ENCODE measurements at regions not wholly inside any gene's neighbourhood (a gene's known extent, or its start where the extent isn't known, plus 50 kb on each side); places are given as distances from the start of the nearest gene placed in this dataset.
A peak's percentile ranks its signal among the peaks of the same experiment; 100 is the strongest.

GRCh38 chr6:156250593-156250992 lies 526.6 kb upstream of the ARID1B start:
- no peak overlapping the region for H3K14ac ChIP-seq (ENCODE audit: low read length in 2 of 2)
- H3K4me1 ChIP-seq (ENCODE audit: control insufficient read depth, insufficient read depth, low read depth, low read length): no peaks in the 10 kb centered on the region
- H3K27ac ChIP-seq (ENCODE audit: low read length, poor library complexity, severe bottlenecking): no peak overlapping the region
- H3K23ac ChIP-seq (ENCODE audit: low read length in 2 of 2): no peak overlapping the region
- no peak overlapping the region for H2AK5ac ChIP-seq (ENCODE audit: low read length, severe bottlenecking)
- no peak overlapping the region for H2AFZ ChIP-seq (ENCODE audit: low read depth, low read length)
- no peak overlapping the region for H3K18ac ChIP-seq (ENCODE audit: low read depth in 1 of 2, low read length in 2 of 2)
- no peak overlapping the region for H3K4me2 ChIP-seq (ENCODE audit: low read length, poor library complexity, severe bottlenecking)
- H3K9ac ChIP-seq (ENCODE audit: low read length): no peak overlapping the region
- WGBS: 87% methylated on average over 5 of the region's 5 CpGs
- no peak overlapping the region for H2BK120ac ChIP-seq (ENCODE audit: low read depth, low read length)
- H2BK5ac ChIP-seq (ENCODE audit: low read depth, low read length, poor library complexity, severe bottlenecking): no peak overlapping the region
- H2BK12ac ChIP-seq (ENCODE audit: low read length in 2 of 2): no peak overlapping the region
- H3K36me3 ChIP-seq (ENCODE audit: control insufficient read depth in 1 of 2, insufficient read depth in 2 of 2, low read depth in 1 of 2, low read length in 2 of 2): no peaks in the 10 kb centered on the region
- H4K91ac ChIP-seq (ENCODE audit: low read length): no peak overlapping the region
- no peak overlapping the region for H4K8ac ChIP-seq (ENCODE audit: low read length)
- H3K4me3 ChIP-seq (ENCODE audit: insufficient read depth in 1 of 2, low read depth in 1 of 2, low read length in 2 of 2): peak overlapping the region in 1 of 2 experiments; percentile 24
- DNase-seq: no peak
- no peaks in the 10 kb centered on the region for H3K79me1 ChIP-seq (replicated peaks; ENCODE audit: low read length, poor library complexity, severe bottlenecking)
- H3K27me3 ChIP-seq (ENCODE audit: control insufficient read depth in 1 of 2, insufficient read depth in 1 of 2, low read length in 2 of 2): no peaks in the 10 kb centered on the region
- H3K4ac ChIP-seq (ENCODE audit: low read depth in 1 of 2, low read length in 2 of 2): no peak overlapping the region
- H3K9me3 ChIP-seq (ENCODE audit: control insufficient read depth, low read length): peaks cover 10% of the 10 kb centered on the region
- H2BK15ac ChIP-seq (ENCODE audit: low read depth, poor library complexity, severe bottlenecking): no peak overlapping the region

GRCh38 chr6:156242206-156242605 lies 535.0 kb upstream of the ARID1B start:
- Histone ChIP-seq H3K27ac (ENCODE audit: low read length, poor library complexity, severe bottlenecking) (no peak overlapping the region), H3K79me1 (replicated peaks; ENCODE audit: low read length, poor library complexity, severe bottlenecking) (no peaks in the 10 kb centered on the region), H2BK120ac (ENCODE audit: low read depth, low read length) (no peak overlapping the region), H2BK5ac (ENCODE audit: low read depth, low read length, poor library complexity, severe bottlenecking) (no peak overlapping the region), H3K4me2 (ENCODE audit: low read length, poor library complexity, severe bottlenecking) (no peak overlapping the region), H3K4me1 (ENCODE audit: control insufficient read depth, insufficient read depth, low read depth, low read length) (no peaks in the 10 kb centered on the region), H4K8ac (ENCODE audit: low read length) (no peak overlapping the region), H3K9ac (ENCODE audit: low read length) (no peak overlapping the region), H2AK5ac (ENCODE audit: low read length, severe bottlenecking) (no peak overlapping the region), H3K23ac (ENCODE audit: low read length in 2 of 2) (no peak overlapping the region), H3K27me3 (ENCODE audit: control insufficient read depth in 1 of 2, insufficient read depth in 1 of 2, low read length in 2 of 2) (no peaks in the 10 kb centered on the region), H2BK15ac (ENCODE audit: low read depth, poor library complexity, severe bottlenecking) (no peak overlapping the region), H3K4ac (ENCODE audit: low read depth in 1 of 2, low read length in 2 of 2) (no peak overlapping the region), H2BK12ac (ENCODE audit: low read length in 2 of 2) (no peak overlapping the region), H2AFZ (ENCODE audit: low read depth, low read length) (no peak overlapping the region), H3K18ac (ENCODE audit: low read depth in 1 of 2, low read length in 2 of 2) (no peak overlapping the region), H4K91ac (ENCODE audit: low read length) (no peak overlapping the region), H3K36me3 (ENCODE audit: control insufficient read depth in 1 of 2, insufficient read depth in 2 of 2, low read depth in 1 of 2, low read length in 2 of 2) (no peaks in the 10 kb centered on the region), H3K9me3 (ENCODE audit: control insufficient read depth, low read length) (peaks cover 4% of the 10 kb centered on the region), H3K4me3 (ENCODE audit: insufficient read depth in 1 of 2, low read depth in 1 of 2, low read length in 2 of 2) (no peak overlapping the region), H3K14ac (ENCODE audit: low read length in 2 of 2) (no peak overlapping the region)
- no peak for DNase-seq
- 92% methylated on average over 3 of the region's 3 CpGs for WGBS

GRCh38 chr6:156231026-156231765 lies 546.0 kb upstream of the ARID1B start:
- Histone ChIP-seq H3K4me2 (ENCODE audit: low read length, poor library complexity, severe bottlenecking) (no peak overlapping the region), H3K14ac (ENCODE audit: low read length in 2 of 2) (no peak overlapping the region), H2AK5ac (ENCODE audit: low read length, severe bottlenecking) (no peak overlapping the region), H3K36me3 (ENCODE audit: control insufficient read depth in 1 of 2, insufficient read depth in 2 of 2, low read depth in 1 of 2, low read length in 2 of 2) (no peaks in the 10 kb centered on the region), H4K8ac (ENCODE audit: low read length) (no peak overlapping the region), H4K91ac (ENCODE audit: low read length) (no peak overlapping the region), H3K4ac (ENCODE audit: low read depth in 1 of 2, low read length in 2 of 2) (no peak overlapping the region), H3K27ac (ENCODE audit: low read length, poor library complexity, severe bottlenecking) (no peak overlapping the region), H2AFZ (ENCODE audit: low read depth, low read length) (no peak overlapping the region), H3K9ac (ENCODE audit: low read length) (no peak overlapping the region), H3K9me3 (ENCODE audit: control insufficient read depth, low read length) (peaks cover 20% of the 10 kb centered on the region), H3K27me3 (ENCODE audit: control insufficient read depth in 1 of 2, insufficient read depth in 1 of 2, low read length in 2 of 2) (no peaks in the 10 kb centered on the region), H3K23ac (ENCODE audit: low read length in 2 of 2) (no peak overlapping the region), H2BK5ac (ENCODE audit: low read depth, low read length, poor library complexity, severe bottlenecking) (no peak overlapping the region), H3K18ac (ENCODE audit: low read depth in 1 of 2, low read length in 2 of 2) (no peak overlapping the region), H3K79me1 (replicated peaks; ENCODE audit: low read length, poor library complexity, severe bottlenecking) (no peaks in the 10 kb centered on the region), H2BK120ac (ENCODE audit: low read depth, low read length) (no peak overlapping the region), H2BK12ac (ENCODE audit: low read length in 2 of 2) (no peak overlapping the region), H3K4me3 (ENCODE audit: insufficient read depth in 1 of 2, low read depth in 1 of 2, low read length in 2 of 2) (no peak overlapping the region), H2BK15ac (ENCODE audit: low read depth, poor library complexity, severe bottlenecking) (no peak overlapping the region), H3K4me1 (ENCODE audit: control insufficient read depth, insufficient read depth, low read depth, low read length) (no peaks in the 10 kb centered on the region)
- no peak for DNase-seq
- WGBS: 91% methylated on average over 7 of the region's 10 CpGs

GRCh38 chr6:156219973-156220372 lies 557.2 kb upstream of the ARID1B start:
- no peak overlapping the region for H3K9ac ChIP-seq (ENCODE audit: low read length)
- no peak overlapping the region for H3K14ac ChIP-seq (ENCODE audit: low read length in 2 of 2)
- H3K27ac ChIP-seq (ENCODE audit: low read length, poor library complexity, severe bottlenecking): no peak overlapping the region
- H2BK15ac ChIP-seq (ENCODE audit: low read depth, poor library complexity, severe bottlenecking): no peak overlapping the region
- no peak for DNase-seq
- no peak overlapping the region for H2BK120ac ChIP-seq (ENCODE audit: low read depth, low read length)
- no peak overlapping the region for H4K8ac ChIP-seq (ENCODE audit: low read length)
- H3K4me2 ChIP-seq (ENCODE audit: low read length, poor library complexity, severe bottlenecking): no peak overlapping the region
- no peak overlapping the region for H2AFZ ChIP-seq (ENCODE audit: low read depth, low read length)
- H3K9me3 ChIP-seq (ENCODE audit: control insufficient read depth, low read length): peaks cover 33% of the 10 kb centered on the region
- no peaks in the 10 kb centered on the region for H3K27me3 ChIP-seq (ENCODE audit: control insufficient read depth in 1 of 2, insufficient read depth in 1 of 2, low read length in 2 of 2)
- H3K18ac ChIP-seq (ENCODE audit: low read depth in 1 of 2, low read length in 2 of 2): no peak overlapping the region
- H3K36me3 ChIP-seq (ENCODE audit: control insufficient read depth in 1 of 2, insufficient read depth in 2 of 2, low read depth in 1 of 2, low read length in 2 of 2): no peaks in the 10 kb centered on the region
- H3K4me1 ChIP-seq (ENCODE audit: control insufficient read depth, insufficient read depth, low read depth, low read length): no peaks in the 10 kb centered on the region
- H2AK5ac ChIP-seq (ENCODE audit: low read length, severe bottlenecking): no peak overlapping the region
- no peak overlapping the region for H3K4ac ChIP-seq (ENCODE audit: low read depth in 1 of 2, low read length in 2 of 2)
- H3K23ac ChIP-seq (ENCODE audit: low read length in 2 of 2): no peak overlapping the region
- no peak overlapping the region for H2BK12ac ChIP-seq (ENCODE audit: low read length in 2 of 2)
- H4K91ac ChIP-seq (ENCODE audit: low read length): no peak overlapping the region
- no peak overlapping the region for H2BK5ac ChIP-seq (ENCODE audit: low read depth, low read length, poor library complexity, severe bottlenecking)
- H3K4me3 ChIP-seq (ENCODE audit: insufficient read depth in 1 of 2, low read depth in 1 of 2, low read length in 2 of 2): no peak overlapping the region
- no peaks in the 10 kb centered on the region for H3K79me1 ChIP-seq (replicated peaks; ENCODE audit: low read length, poor library complexity, severe bottlenecking)
